PC-3 (cell line): ENCODE measurements at regions not wholly inside any gene's neighbourhood (a gene's known extent, or its start where the extent isn't known, plus 50 kb on each side); places are given as distances from the start of the nearest gene placed in this dataset.
A peak's percentile ranks its signal among the peaks of the same experiment; 100 is the strongest.

Source experiments
- ATAC-seq: fragments of 200-7000 bp; cut with Tn5 transposase; 2 replicates; pipeline ENCODE4 v1.9.1; 2020; ENCODE audit warnings: mild to moderate bottlenecking, moderate library complexity
- BruUV-seq: library from RNA; stranded (reverse); fragments of 400-500 nt; replicated peaks from 2 replicates; lab custom pipeline; 2021; lab: Mats Ljungman, UMichigan
- CTCF ChIA-PET: fragments of 300-600 bp; sonication (Branson Sonifier 250); formaldehyde crosslinking; loops from one replicate; lab custom pipeline; 2022; ENCODE audit warnings: antibody characterized with exemption; lab: Charles Lee
- POLR2A ChIA-PET: fragments of 300-600 bp; sonication (Branson Sonifier 250); formaldehyde crosslinking; loops from one replicate; lab custom pipeline; 2022; ENCODE audit warnings: antibody characterized with exemption; ENCODE audit not compliant: unreplicated experiment; lab: Charles Lee
- DNase-seq: peaks from one replicate; pipeline ENCODE4 v3.0.0-alpha.2; 2015
- H2AFZ ChIP-seq: fragments of 300-600 bp; sonication (generic); 2 replicates; pipeline ENCODE4 v1.6.0; 2016; ENCODE audit warnings: antibody characterized with exemption, low read length
- H3F3A ChIP-seq: fragments of 300-600 bp; sonication (generic); one replicate; pipeline ENCODE4 v1.6.0; 2017; ENCODE audit warnings: antibody characterized with exemption, low read length, control low read depth, mild to moderate bottlenecking; ENCODE audit not compliant: unreplicated experiment
- H3K27ac ChIP-seq: fragments of 300-600 bp; sonication (generic); 2 replicates; pipeline ENCODE4 v1.5.1; 2016; ENCODE audit warnings: mild to moderate bottlenecking, low read length
- H3K27me3 ChIP-seq: fragments of 300-600 bp; sonication (generic); 2 replicates; pipeline ENCODE4 v1.6.1; 2016; ENCODE audit warnings: low read length, mixed read lengths
- H3K36me3 ChIP-seq: fragments of 300-600 bp; sonication (generic); 2 replicates; pipeline ENCODE4 v1.6.1; 2016; ENCODE audit warnings: low read depth, mixed run types, low read length, mixed read lengths
- H3K4me1 ChIP-seq: fragments of 300-600 bp; sonication (generic); 2 replicates; pipeline ENCODE4 v1.5.1; 2016; ENCODE audit warnings: low read length; ENCODE audit not compliant: insufficient read depth
- H3K4me2 ChIP-seq: fragments of 300-600 bp; sonication (generic); 2 replicates; pipeline ENCODE4 v1.6.0; 2016; ENCODE audit warnings: low read length
- H3K4me3 ChIP-seq: fragments of 300-600 bp; sonication (generic); 2 replicates; pipeline ENCODE4 v1.5.1; 2016; ENCODE audit warnings: mild to moderate bottlenecking, low read length, mixed read lengths
- H3K79me2 ChIP-seq: fragments of 300-600 bp; sonication (generic); 2 replicates; pipeline ENCODE4 v1.6.1; 2017; ENCODE audit warnings: low read length, mixed read lengths
- H3K9ac ChIP-seq: fragments of 300-600 bp; sonication (generic); 2 replicates; pipeline ENCODE4 v1.6.0; 2016; ENCODE audit warnings: mild to moderate bottlenecking, low read length
- H3K9me2 ChIP-seq: fragments of 300-600 bp; sonication (generic); replicated peaks from 2 replicates; pipeline ENCODE4 v1.6.1; 2016; ENCODE audit warnings: mixed run types, low read length, mixed read lengths
- H3K9me3 ChIP-seq: fragments of 300-600 bp; sonication (generic); 2 replicates; pipeline ENCODE4 v1.6.1; 2016; ENCODE audit warnings: low read length, mixed read lengths
- H4K20me1 ChIP-seq: fragments of 300-600 bp; sonication (generic); 2 replicates; pipeline ENCODE4 v1.6.1; 2016; ENCODE audit warnings: low read length, mixed read lengths
- EZH2 ChIP-seq: fragments of 300-600 bp; sonication (generic); IDR thresholded peaks from one replicate; pipeline ENCODE4 v1.6.1; 2017; ENCODE audit warnings: antibody characterized with exemption, mild to moderate bottlenecking, low read length; ENCODE audit not compliant: unreplicated experiment
- EZH2phosphoT487 ChIP-seq: fragments of 300-600 bp; sonication (generic); IDR thresholded peaks from 2 replicates; pipeline ENCODE4 v1.6.1; 2018; ENCODE audit warnings: mild to moderate bottlenecking, antibody characterized with exemption, low read length, borderline replicate concordance
- intact Hi-C: fragments of 100-400 bp; cut with micrococcal nuclease; formaldehyde crosslinking; loops from 2 replicates; pipeline ENCODE4 v1.9.0; 2023
- TF ChIP-seq, protein P1 (sequence below): fragments of 300-600 bp; sonication (generic); conservative IDR thresholded peaks from 2 replicates; pipeline ENCODE4 v1.5.1; 2017; ENCODE audit warnings: antibody characterized with exemption, low read depth, mild to moderate bottlenecking, low read length

DNA sequence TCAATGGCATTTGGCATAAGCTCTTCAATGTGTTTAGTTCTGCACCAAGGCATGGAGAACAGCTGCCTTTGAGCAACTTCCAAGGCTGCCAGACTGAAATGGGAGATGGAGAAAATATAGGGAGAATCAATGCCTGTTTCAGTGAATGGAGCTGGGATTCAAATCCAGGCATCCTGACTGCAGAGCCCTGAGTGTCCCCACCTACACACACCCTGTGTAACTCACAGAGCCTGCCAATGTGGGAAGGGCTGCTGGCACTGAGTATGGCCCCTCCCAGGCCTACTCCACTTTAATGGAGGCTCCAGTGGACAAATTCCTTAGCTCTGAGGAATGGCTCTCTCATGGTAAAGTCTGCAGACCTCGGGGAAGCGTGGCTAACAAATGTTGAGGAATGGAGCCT lies 145.6 kb upstream of the TNR start:
- POLR2A ChIA-PET, result no interaction called here
- no peak overlapping the region for H2AFZ ChIP-seq
- no peak for ATAC-seq
- H3K4me3 ChIP-seq, result no peak overlapping the region
- H3K36me3 ChIP-seq, result no peaks in the 10 kb centered on the region
- H3K27me3 ChIP-seq, result no peaks in the 10 kb centered on the region
- intact Hi-C loops, result no loop called here
- no peak for DNase-seq
- CTCF ChIA-PET, result no interaction called here
- H3K79me2 ChIP-seq, result no peaks in the 10 kb centered on the region
- no peak overlapping the region for H3K27ac ChIP-seq
- no peaks in the 10 kb centered on the region for H3K9me2 ChIP-seq
- H3K9me3 ChIP-seq, result no peaks in the 10 kb centered on the region
- no TSS peak for BruUV-seq
- no peak overlapping the region for H3K4me2 ChIP-seq
- H4K20me1 ChIP-seq, result no peaks in the 10 kb centered on the region
- no peak for TF ChIP-seq EZH2phosphoT487
- TF ChIP-seq, protein P1, sequence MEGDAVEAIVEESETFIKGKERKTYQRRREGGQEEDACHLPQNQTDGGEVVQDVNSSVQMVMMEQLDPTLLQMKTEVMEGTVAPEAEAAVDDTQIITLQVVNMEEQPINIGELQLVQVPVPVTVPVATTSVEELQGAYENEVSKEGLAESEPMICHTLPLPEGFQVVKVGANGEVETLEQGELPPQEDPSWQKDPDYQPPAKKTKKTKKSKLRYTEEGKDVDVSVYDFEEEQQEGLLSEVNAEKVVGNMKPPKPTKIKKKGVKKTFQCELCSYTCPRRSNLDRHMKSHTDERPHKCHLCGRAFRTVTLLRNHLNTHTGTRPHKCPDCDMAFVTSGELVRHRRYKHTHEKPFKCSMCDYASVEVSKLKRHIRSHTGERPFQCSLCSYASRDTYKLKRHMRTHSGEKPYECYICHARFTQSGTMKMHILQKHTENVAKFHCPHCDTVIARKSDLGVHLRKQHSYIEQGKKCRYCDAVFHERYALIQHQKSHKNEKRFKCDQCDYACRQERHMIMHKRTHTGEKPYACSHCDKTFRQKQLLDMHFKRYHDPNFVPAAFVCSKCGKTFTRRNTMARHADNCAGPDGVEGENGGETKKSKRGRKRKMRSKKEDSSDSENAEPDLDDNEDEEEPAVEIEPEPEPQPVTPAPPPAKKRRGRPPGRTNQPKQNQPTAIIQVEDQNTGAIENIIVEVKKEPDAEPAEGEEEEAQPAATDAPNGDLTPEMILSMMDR, result no peak
- no peak for TF ChIP-seq EZH2
- H3F3A ChIP-seq, result no peaks in the 10 kb centered on the region
- H3K9ac ChIP-seq, result no peak overlapping the region
- no peaks in the 10 kb centered on the region for H3K4me1 ChIP-seq

DNA sequence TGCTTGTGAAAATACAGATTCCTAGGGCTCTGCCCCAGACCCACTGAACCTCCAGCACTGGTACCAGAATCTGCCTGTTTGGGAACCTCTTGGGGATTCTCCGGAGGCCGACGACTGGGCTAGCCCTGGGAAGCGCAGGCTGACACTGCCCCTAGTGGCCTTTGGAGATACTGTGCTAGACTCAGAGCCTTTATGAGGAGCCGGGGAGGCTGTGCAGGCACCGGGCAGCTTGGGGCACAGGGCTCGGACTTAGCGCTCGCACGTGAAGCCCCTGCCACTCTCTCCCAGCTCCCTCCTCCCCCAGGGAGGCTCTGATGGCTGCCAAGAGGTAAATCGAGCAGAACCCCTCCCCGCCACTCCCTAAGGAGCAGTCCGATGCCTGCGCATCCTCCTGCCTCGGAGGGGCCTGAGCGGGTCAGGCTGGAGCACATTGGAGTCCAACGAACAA lies 144.6 kb upstream of the TNR start:
- Histone ChIP-seq H3K4me2 (no peak overlapping the region), H3K27ac (no peak overlapping the region), H3K4me3 (no peak overlapping the region), H3K79me2 (no peaks in the 10 kb centered on the region), H3F3A (no peaks in the 10 kb centered on the region), H3K27me3 (no peaks in the 10 kb centered on the region), H2AFZ (no peak overlapping the region), H3K4me1 (no peaks in the 10 kb centered on the region), H3K9me2 (no peaks in the 10 kb centered on the region), H3K36me3 (no peaks in the 10 kb centered on the region), H4K20me1 (no peaks in the 10 kb centered on the region), H3K9me3 (no peaks in the 10 kb centered on the region), H3K9ac (no peak overlapping the region)
- intact Hi-C loops, result no loop called here
- CTCF ChIA-PET, result no interaction called here
- ATAC-seq, result peak; percentile 79
- TF ChIP-seq, protein P1, result peak; percentile 70
- TF ChIP-seq EZH2, result no peak
- no TSS peak for BruUV-seq
- DNase-seq, result peak; percentile 43
- POLR2A ChIA-PET, result no interaction called here

DNA sequence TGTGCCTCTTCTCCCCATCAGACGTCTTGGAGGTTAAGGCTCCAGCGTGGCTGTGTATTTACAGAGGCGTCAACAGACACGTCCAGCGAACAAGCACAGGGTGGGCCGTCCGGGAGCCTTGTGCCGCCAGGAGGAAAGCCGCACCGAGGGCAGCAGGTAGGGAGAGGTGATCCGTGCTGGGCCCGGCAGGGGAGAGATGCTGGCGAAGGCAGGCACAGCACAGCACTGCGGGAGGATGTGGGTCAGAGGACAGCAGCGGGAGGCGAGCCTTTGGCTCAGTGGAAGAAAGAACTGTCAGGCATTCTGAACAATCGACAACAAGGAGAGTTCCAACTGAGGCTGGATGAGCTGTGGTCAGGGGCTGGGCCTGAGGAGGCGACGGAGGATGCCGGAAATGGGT lies 144.1 kb upstream of the TNR start:
- Histone ChIP-seq H3K9me3 (no peaks in the 10 kb centered on the region), H3K4me3 (no peak overlapping the region), H3K4me2 (no peak overlapping the region), H3K9me2 (no peaks in the 10 kb centered on the region), H3K36me3 (no peaks in the 10 kb centered on the region), H3K27me3 (no peaks in the 10 kb centered on the region), H3K79me2 (no peaks in the 10 kb centered on the region), H4K20me1 (no peaks in the 10 kb centered on the region), H3K4me1 (no peaks in the 10 kb centered on the region), H3K27ac (no peak overlapping the region), H2AFZ (no peak overlapping the region), H3K9ac (no peak overlapping the region), H3F3A (no peaks in the 10 kb centered on the region)
- intact Hi-C loops, result no loop called here
- no TSS peak for BruUV-seq
- ChIA-PET POLR2A (no interaction called here), CTCF (no interaction called here)
- DNase-seq (no peak), ATAC-seq (no peak)
- TF ChIP-seq EZH2, result no peak
- TF ChIP-seq, protein P1, result no peak
- TF ChIP-seq EZH2phosphoT487, result no peak
